Endodermal cell (in vitro differentiated cells): ENCODE measurements at regions not wholly inside any gene's neighbourhood (a gene's known extent, or its start where the extent isn't known, plus 50 kb on each side); places are given as distances from the start of the nearest gene placed in this dataset.

ENCODE experiments used
- DNase-seq: peaks from one replicate; pipeline ENCODE4 v3.0.0-alpha.2; 2017
- H3K27ac ChIP-seq: 2 replicates; pipeline ENCODE4 v1.5.1; 2013; ENCODE audit warnings: mild to moderate bottlenecking, low read depth, low read length, moderate library complexity
- H3K27me3 ChIP-seq: 2 replicates; pipeline ENCODE4 v1.6.1; 2013; ENCODE audit warnings: mild to moderate bottlenecking, low read length, moderate library complexity; ENCODE audit not compliant: insufficient read depth, control insufficient read depth, poor library complexity, severe bottlenecking
- H3K36me3 ChIP-seq: 2 replicates; pipeline ENCODE4 v1.7.0; 2013; ENCODE audit warnings: mild to moderate bottlenecking, low read length, moderate library complexity; ENCODE audit not compliant: control insufficient read depth, insufficient read depth
- H3K4me1 ChIP-seq: one replicate; pipeline ENCODE4 v1.7.0; 2013; ENCODE audit warnings: low read length; ENCODE audit not compliant: control insufficient read depth, insufficient read depth
- H3K4me3 ChIP-seq: 2 replicates; pipeline ENCODE4 v1.5.1; 2013; ENCODE audit warnings: mild to moderate bottlenecking, low read length, moderate library complexity
- H3K9ac ChIP-seq: 2 replicates; pipeline ENCODE4 v1.6.1; 2013; ENCODE audit warnings: mild to moderate bottlenecking, low read length, moderate library complexity; ENCODE audit not compliant: poor library complexity, severe bottlenecking; ENCODE audit errors: extremely low read depth
- H3K9me3 ChIP-seq: 2 replicates; pipeline ENCODE4 v1.6.1; 2013; ENCODE audit warnings: mild to moderate bottlenecking, low read length, moderate library complexity; ENCODE audit not compliant: control insufficient read depth
- H3K27ac Mint-ChIP-seq: 2 replicates; pipeline ENCODE4 v1.8.0; 2020; ENCODE audit warnings: mixed read lengths
- H3K27me3 Mint-ChIP-seq: 2 replicates; pipeline ENCODE4 v1.8.0; 2021; ENCODE audit warnings: mild to moderate bottlenecking, mixed read lengths; ENCODE audit not compliant: insufficient read depth
- H3K36me3 Mint-ChIP-seq: 2 replicates; pipeline ENCODE4 v1.8.0; 2020; ENCODE audit warnings: low read depth, mixed read lengths
- H3K4me1 Mint-ChIP-seq: 2 replicates; pipeline ENCODE4 v1.8.0; 2020; ENCODE audit warnings: mixed read lengths
- H3K4me3 Mint-ChIP-seq: 2 replicates; pipeline ENCODE4 v1.8.0; 2020; ENCODE audit warnings: mild to moderate bottlenecking, moderate library complexity, mixed read lengths
- H3K9me3 Mint-ChIP-seq: 2 replicates; pipeline ENCODE4 v1.8.0; 2020; ENCODE audit warnings: mild to moderate bottlenecking, mixed read lengths
- WGBS, 2 experiments: methylation state at CpG; one replicate each; pipeline versions ENCODE4 v1.1.5 to v1.1.7; 2013; ENCODE audit warnings: missing lambda C conversion rate in 2 of 2, mixed read lengths in 1 of 2; ENCODE audit not compliant: insufficient coverage in 1 of 2, insufficient read length in 1 of 2; 5-methylcytosine and 5-hydroxymethylcytosine counted together
- TF ChIP-seq, protein P1 (sequence below): fragments of 200-600 bp; sonication (generic); conservative IDR thresholded peaks from 2 replicates; pipeline ENCODE4 v1.5.0; 2021; ENCODE audit warnings: antibody characterized with exemption, mild to moderate bottlenecking

DNA sequence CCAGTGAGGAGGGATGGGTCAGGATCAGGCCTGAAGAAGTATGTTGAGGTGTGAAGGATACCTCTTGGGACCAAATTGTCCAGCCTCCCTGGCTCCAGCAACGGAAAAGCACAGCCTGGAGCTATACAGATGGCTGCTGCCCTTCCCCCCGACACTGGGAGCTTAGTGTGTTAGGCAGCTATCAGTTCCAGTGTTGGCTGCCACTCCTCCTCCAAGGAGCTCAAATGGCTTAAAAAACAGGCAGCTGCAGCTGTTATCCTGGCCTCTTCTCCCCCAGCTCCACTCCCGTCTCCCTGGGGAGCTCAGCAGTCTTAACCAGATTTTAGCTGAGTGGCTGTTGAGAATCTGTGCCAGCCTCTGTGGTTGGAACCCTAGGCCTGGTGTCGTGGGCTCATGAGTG is 225.0 kb downstream of the JRKL start:
- TF ChIP-seq, protein P1, sequence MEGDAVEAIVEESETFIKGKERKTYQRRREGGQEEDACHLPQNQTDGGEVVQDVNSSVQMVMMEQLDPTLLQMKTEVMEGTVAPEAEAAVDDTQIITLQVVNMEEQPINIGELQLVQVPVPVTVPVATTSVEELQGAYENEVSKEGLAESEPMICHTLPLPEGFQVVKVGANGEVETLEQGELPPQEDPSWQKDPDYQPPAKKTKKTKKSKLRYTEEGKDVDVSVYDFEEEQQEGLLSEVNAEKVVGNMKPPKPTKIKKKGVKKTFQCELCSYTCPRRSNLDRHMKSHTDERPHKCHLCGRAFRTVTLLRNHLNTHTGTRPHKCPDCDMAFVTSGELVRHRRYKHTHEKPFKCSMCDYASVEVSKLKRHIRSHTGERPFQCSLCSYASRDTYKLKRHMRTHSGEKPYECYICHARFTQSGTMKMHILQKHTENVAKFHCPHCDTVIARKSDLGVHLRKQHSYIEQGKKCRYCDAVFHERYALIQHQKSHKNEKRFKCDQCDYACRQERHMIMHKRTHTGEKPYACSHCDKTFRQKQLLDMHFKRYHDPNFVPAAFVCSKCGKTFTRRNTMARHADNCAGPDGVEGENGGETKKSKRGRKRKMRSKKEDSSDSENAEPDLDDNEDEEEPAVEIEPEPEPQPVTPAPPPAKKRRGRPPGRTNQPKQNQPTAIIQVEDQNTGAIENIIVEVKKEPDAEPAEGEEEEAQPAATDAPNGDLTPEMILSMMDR, result no peak
- Mint-ChIP-seq H3K4me1 (peaks cover 28% of the 10 kb centered on the region), H3K36me3 (peaks cover 36% of the 10 kb centered on the region), H3K9me3 (peaks cover 22% of the 10 kb centered on the region), H3K27ac (peak overlapping the region; percentile 29), H3K4me3 (no peak overlapping the region), H3K27me3 (peaks cover 12% of the 10 kb centered on the region)
- H3K9me3 ChIP-seq, result peaks cover 22% of the 10 kb centered on the region
- peaks cover 12% of the 10 kb centered on the region for H3K4me1 ChIP-seq
- H3K9ac ChIP-seq, result no peak overlapping the region
- H3K27me3 ChIP-seq, result no peaks in the 10 kb centered on the region
- peaks cover 9% of the 10 kb centered on the region for H3K36me3 ChIP-seq
- no peak overlapping the region for H3K27ac ChIP-seq
- H3K4me3 ChIP-seq, result peak overlapping the region; percentile 11
- 83 to 93% methylated on average over 3 to 4 of the region's 4 CpGs for WGBS, 2 experiments
- DNase-seq, result peak; percentile 57

DNA sequence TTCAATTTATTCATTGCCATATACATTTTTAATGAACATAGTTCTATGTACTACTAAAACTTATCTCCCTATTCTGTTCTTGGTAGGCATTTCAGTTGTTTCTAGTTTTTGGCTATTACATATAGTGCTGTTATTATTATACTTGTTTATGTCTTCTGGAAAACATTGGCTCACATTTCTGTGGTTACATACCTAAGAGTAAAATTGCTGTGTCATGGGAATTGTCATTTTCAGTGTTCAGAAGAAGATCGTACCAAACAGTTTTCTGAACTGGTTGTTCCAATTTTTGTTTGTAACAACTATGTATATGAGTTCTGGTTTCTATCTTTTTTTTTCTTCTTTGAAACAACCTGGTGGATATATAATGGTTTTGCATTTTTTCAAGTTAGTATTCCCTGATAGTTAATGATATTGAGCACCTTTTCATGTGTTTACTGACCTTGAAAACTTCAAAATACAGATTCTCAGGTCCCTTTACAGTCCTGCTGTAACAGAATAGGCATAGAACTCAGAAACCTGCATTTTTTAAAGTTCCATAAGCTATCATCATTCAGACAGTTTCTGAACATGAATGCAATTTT is 230.7 kb downstream of the JRKL start:
- Histone ChIP-seq H3K9me3 (peaks cover 30% of the 10 kb centered on the region), H3K36me3 (peaks cover 9% of the 10 kb centered on the region), H3K4me1 (no peaks in the 10 kb centered on the region), H3K27ac (no peak overlapping the region), H3K27me3 (no peaks in the 10 kb centered on the region), H3K9ac (no peak overlapping the region), H3K4me3 (no peak overlapping the region)
- TF ChIP-seq, protein P1, result no peak
- Mint-ChIP-seq H3K27ac (no peak overlapping the region), H3K4me1 (peaks cover 21% of the 10 kb centered on the region), H3K9me3 (peaks cover 17% of the 10 kb centered on the region), H3K4me3 (no peak overlapping the region), H3K27me3 (no peaks in the 10 kb centered on the region), H3K36me3 (peaks cover 19% of the 10 kb centered on the region)
- no peak for DNase-seq
- 95 to 100% methylated on average over 1 of the region's 1 CpG for WGBS, 2 experiments

DNA sequence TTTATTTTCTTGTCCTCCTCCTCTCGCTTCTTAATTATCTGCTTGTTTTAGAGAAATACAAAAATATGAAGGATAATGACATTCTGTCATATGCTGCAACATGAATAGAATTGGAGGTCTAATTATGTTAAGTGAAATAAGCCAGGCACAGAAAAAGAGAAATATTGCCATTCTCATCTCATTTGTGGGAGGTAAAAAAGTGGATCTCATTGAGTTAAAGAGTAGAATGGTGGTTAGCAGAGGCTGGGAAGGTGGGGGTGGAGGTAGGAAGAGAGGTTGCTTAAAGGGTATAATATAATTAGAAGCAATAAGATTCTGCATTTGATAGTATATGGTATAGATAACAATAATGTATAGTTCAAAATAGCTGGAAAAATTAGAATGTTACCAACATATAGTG is 231.3 kb downstream of the JRKL start:
- H3K9ac ChIP-seq, result no peak overlapping the region
- no peak overlapping the region for H3K4me3 ChIP-seq
- no peaks in the 10 kb centered on the region for H3K27me3 ChIP-seq
- no CpG with 5 or more reads among the region's 1 CpG for WGBS, 2 experiments
- no peak overlapping the region for H3K27ac ChIP-seq
- DNase-seq, result no peak
- no peaks in the 10 kb centered on the region for H3K4me1 ChIP-seq
- H3K9me3 Mint-ChIP-seq, result peaks cover 23% of the 10 kb centered on the region
- peaks cover 9% of the 10 kb centered on the region for H3K36me3 ChIP-seq
- peaks cover 36% of the 10 kb centered on the region for H3K9me3 ChIP-seq
- peaks cover 24% of the 10 kb centered on the region for H3K36me3 Mint-ChIP-seq
- H3K4me3 Mint-ChIP-seq, result no peak overlapping the region
- no peak overlapping the region for H3K27ac Mint-ChIP-seq
- H3K27me3 Mint-ChIP-seq, result no peaks in the 10 kb centered on the region
- peaks cover 20% of the 10 kb centered on the region for H3K4me1 Mint-ChIP-seq
- TF ChIP-seq, protein P1, result no peak
